Memory B cell (primary cell): ENCODE measurements at regions not wholly inside any gene's neighbourhood (a gene's known extent, or its start where the extent isn't known, plus 50 kb on each side); places are given as distances from the start of the nearest gene placed in this dataset.

Source experiments
- ATAC-seq: fragments of 150-1000 bp; cut with Tn5 transposase; 2 replicates; pipeline ENCODE4 v1.10.0; 2021; ENCODE audit warnings: low read depth, mild to moderate bottlenecking, moderate library complexity
- DNase-seq, 2 donors: peaks; one replicate each; pipeline ENCODE4 v3.0.0; 2022; ENCODE audit warnings: low spot score in 2 of 2
- H3K27ac Mint-ChIP-seq: one replicate; pipeline ENCODE4 v1.8.0; 2022; ENCODE audit warnings: mild to moderate bottlenecking, moderate library complexity, mixed read lengths
- H3K27me3 Mint-ChIP-seq: one replicate; pipeline ENCODE4 v1.8.0; 2022; ENCODE audit warnings: mixed read lengths
- H3K36me3 Mint-ChIP-seq: one replicate; pipeline ENCODE4 v1.8.0; 2022; ENCODE audit warnings: mild to moderate bottlenecking, mixed read lengths
- H3K4me1 Mint-ChIP-seq: one replicate; pipeline ENCODE4 v1.8.0; 2022; ENCODE audit warnings: mixed read lengths
- H3K4me3 Mint-ChIP-seq: one replicate; pipeline ENCODE4 v1.8.0; 2022; ENCODE audit warnings: mild to moderate bottlenecking, moderate library complexity, mixed read lengths
- H3K9me3 Mint-ChIP-seq: one replicate; pipeline ENCODE4 v1.8.0; 2022; ENCODE audit warnings: mixed read lengths

DNA sequence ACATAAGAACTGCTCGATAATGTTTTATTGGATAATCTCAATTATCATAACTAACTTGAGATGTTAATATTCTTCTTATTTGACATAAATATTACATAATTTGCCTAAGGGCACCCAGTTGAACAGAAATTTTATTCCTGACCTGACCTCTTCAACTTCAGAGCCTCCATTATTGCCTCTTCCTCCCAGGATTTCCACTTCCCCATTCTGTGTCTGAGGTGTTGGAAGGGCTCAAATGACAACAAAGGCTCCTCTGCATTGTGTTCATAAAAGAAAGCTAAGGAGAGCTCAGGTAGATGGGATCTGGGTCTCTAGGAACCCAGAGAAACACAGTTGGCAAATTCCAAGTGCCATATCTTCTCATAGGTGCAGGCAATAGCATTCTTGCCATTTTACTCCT lies 61.2 kb upstream of the ARHGAP20 start:
- H3K4me1 Mint-ChIP-seq, result peaks cover 16% of the 10 kb centered on the region
- no peak for DNase-seq
- no peak for ATAC-seq
- no peak overlapping the region for H3K4me3 Mint-ChIP-seq
- no peak overlapping the region for H3K27ac Mint-ChIP-seq
- peaks cover under 1% of the 10 kb centered on the region for H3K36me3 Mint-ChIP-seq
- peaks cover under 1% of the 10 kb centered on the region for H3K9me3 Mint-ChIP-seq
- no peaks in the 10 kb centered on the region for H3K27me3 Mint-ChIP-seq

DNA sequence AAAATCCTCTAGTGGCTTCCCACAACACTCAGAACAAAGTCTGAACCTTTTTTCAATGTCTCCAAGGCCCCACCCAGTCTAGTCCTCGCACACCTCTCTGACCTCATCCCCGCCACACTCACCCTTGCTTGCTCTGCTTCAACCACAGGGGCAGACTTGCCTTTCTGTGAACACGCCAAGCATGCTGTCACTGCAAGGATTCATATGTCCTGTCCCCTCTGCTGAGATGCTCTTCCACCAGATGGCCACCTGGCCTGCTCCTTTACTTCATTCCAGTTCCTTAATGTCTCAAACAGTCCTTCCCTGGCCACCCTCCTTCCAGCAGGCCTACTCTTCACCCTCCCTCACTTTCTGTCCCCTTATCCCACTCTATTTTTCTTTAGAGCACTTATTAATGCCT lies 60.6 kb upstream of the ARHGAP20 start:
- Mint-ChIP-seq H3K27me3 (peaks cover under 1% of the 10 kb centered on the region), H3K9me3 (no peaks in the 10 kb centered on the region), H3K36me3 (peaks cover under 1% of the 10 kb centered on the region), H3K4me1 (peaks cover 13% of the 10 kb centered on the region), H3K27ac (no peak overlapping the region), H3K4me3 (no peak overlapping the region)
- ATAC-seq (no peak), DNase-seq (no peak)

DNA sequence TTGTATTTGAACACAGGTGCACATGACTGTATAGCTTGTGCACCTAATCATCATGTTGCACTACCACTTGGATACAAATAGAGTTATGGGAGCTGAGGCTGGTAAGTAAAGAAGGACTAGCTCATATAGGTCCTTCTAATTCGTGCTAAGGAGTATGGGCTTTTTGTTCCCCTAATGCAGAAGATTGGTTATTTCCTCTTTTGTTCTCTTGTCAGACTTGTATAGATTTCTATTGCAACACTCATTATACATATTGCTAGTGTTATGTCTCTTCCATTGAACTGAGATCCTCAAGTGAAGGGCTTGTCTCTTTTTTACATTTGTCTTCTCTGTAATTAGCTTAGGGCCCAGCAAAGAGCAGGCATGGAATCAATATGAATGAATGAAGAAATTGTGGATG lies 54.1 kb upstream of the ARHGAP20 start:
- Mint-ChIP-seq H3K4me3 (no peak overlapping the region), H3K27me3 (peaks cover 5% of the 10 kb centered on the region), H3K4me1 (peaks cover 11% of the 10 kb centered on the region), H3K27ac (no peak overlapping the region), H3K9me3 (no peaks in the 10 kb centered on the region), H3K36me3 (peaks cover 1% of the 10 kb centered on the region)
- DNase-seq (no peak), ATAC-seq (no peak)

DNA sequence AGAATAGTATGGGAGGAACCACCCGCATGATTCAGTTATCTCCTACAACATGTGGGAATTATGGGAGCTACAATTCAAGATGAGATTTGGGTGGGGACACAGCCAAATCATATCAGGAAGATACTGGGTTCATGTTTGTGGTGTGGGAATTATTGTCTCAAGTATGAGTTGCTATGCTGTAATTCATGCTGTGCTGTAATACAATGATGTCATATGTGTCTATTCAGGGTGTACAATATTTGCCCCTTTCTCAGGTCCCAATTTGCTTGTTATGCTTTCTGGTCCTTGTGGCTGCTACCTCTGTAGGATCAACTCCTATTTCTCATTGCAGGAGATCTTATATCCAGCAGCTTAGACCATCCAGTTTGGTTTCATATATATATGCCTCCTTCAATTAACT lies 52.2 kb upstream of the ARHGAP20 start:
- Mint-ChIP-seq H3K4me3 (no peak overlapping the region), H3K27me3 (peaks cover 5% of the 10 kb centered on the region), H3K27ac (no peak overlapping the region), H3K36me3 (peaks cover 1% of the 10 kb centered on the region), H3K4me1 (peaks cover 4% of the 10 kb centered on the region), H3K9me3 (no peaks in the 10 kb centered on the region)
- ATAC-seq, result no peak
- DNase-seq, result no peak

DNA sequence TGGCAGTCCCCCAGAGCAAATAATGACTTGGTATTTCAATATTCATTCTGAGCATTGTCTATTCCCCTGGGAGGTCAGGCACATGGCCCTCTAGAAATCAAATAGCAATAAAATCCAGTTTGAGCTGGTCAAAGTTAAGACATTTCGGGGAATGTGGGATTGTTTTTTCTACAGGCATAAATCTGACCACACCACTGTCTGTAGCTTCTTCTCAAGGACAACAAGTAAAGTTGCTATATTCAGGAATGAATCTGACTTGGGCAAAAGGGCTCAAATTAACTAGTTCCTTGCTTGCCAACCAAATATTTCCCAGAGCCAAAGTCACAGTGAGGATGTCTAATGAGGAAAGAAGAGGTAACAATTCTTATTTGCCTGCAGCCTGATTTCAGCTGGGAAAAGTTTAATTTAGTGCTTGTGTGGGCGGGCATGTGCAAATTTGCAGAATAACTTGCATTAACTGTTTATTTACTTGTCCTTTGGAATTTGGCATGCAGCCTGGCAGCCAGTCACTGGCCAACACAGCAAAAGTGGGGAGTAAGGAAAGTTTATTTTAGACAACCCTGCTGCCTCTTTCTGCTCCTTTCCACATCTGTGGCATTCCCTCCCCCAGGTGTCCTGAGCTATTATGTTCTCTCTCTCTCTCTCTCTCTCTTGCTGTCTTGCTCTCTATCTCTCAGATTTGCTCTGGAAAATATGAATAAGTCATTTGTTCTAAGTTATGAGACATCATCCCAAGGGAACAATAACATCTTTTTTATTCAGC lies 51.2 kb upstream of the ARHGAP20 start:
- Mint-ChIP-seq H3K27ac (no peak overlapping the region), H3K27me3 (peaks cover 6% of the 10 kb centered on the region), H3K36me3 (peaks cover 1% of the 10 kb centered on the region), H3K9me3 (no peaks in the 10 kb centered on the region), H3K4me1 (peaks cover 2% of the 10 kb centered on the region), H3K4me3 (no peak overlapping the region)
- DNase-seq, result no peak
- ATAC-seq, result no peak

DNA sequence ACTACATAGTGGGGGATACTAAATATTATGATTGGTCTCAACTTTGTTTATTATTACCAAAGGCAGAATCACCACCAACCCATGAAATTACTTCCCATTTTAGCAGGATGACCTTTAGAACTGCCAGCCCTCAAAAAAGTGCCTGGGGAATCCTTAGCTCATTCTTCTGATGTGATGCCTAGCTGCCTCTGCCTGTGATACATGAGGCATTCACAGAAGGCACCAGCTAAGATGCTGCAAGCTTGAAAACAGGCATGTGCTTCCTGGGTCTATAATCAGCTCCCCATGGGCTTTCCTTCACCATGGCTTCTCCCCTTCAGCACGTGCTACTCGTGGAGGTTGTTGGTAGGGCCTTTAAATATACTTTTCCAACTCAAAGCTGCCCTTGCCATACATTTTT lies 50.4 kb upstream of the ARHGAP20 start:
- H3K4me1 Mint-ChIP-seq, result peaks cover 2% of the 10 kb centered on the region
- no peak for ATAC-seq
- no peaks in the 10 kb centered on the region for H3K9me3 Mint-ChIP-seq
- no peak overlapping the region for H3K27ac Mint-ChIP-seq
- H3K4me3 Mint-ChIP-seq, result no peak overlapping the region
- H3K27me3 Mint-ChIP-seq, result peaks cover 8% of the 10 kb centered on the region
- DNase-seq, result no peak
- H3K36me3 Mint-ChIP-seq, result no peaks in the 10 kb centered on the region
